ENCODE measurements at regions not wholly inside any gene's neighbourhood (a gene's known extent, or its start where the extent isn't known, plus 50 kb on each side); places are given as distances from the start of the nearest gene placed in this dataset.

DNA sequence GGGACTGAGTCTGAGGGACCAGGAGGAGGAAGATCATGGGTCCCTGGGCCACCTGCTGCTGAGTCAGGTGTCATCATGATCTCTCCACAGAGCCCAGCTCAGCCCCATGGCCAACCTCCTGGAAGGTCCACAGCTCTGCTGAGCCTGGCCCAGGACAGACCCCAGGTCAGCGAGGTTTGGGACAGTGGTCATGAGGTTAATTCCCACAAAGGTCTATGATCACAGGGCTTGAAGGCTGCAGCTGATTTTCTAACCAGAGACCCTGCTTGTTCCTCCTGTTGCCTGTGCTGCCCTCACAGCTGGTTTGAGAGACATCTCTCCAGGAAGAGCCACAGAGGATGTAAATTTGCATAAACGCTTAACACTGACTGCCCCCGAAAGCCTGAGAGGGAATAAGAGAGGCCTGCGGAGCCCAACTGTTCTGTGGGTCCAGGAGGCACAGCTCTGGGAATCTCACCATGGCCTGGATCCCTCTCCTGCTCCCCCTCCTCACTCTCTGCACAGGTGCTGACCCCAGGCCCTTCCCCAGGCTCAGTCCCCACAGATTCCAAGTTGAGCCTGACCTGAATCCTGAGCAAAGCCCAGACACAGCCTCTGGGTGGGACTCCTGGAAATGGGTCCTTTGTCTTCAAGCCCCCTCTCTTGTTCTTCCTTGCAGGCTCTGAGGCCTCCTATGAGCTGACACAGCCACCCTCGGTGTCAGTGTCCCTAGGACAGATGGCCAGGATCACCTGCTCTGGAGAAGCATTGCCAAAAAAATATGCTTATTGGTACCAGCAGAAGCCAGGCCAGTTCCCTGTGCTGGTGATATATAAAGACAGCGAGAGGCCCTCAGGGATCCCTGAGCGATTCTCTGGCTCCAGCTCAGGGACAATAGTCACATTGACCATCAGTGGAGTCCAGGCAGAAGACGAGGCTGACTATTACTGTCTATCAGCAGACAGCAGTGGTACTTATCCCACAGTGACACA is 102.8 kb downstream of the GGTLC2 start:
- no peaks in the 10 kb centered on the region for H3K4me1 ChIP-seq (ENCODE audit: control insufficient read depth, low read depth, low read length)
- H3K4me3 ChIP-seq (ENCODE audit: low read length), result no peak overlapping the region
- no peak overlapping the region for H3K27ac ChIP-seq (ENCODE audit: low read length)
- H3K9ac ChIP-seq (ENCODE audit: low read length), result no peak overlapping the region
- H3K27me3 ChIP-seq (ENCODE audit: control insufficient read depth, insufficient read depth, low read length), result peaks cover 39% of the 10 kb centered on the region
- H3K36me3 ChIP-seq (ENCODE audit: control insufficient read depth, low read depth, low read length), result no peaks in the 10 kb centered on the region
- no peaks in the 10 kb centered on the region for H3K9me3 ChIP-seq (ENCODE audit: control insufficient read depth, low read depth, low read length)

GRCh38 chr22:22748297-22748743 is 103.9 kb downstream of the GGTLC2 start:
- no peak overlapping the region for H3K4me3 ChIP-seq (ENCODE audit: low read length)
- H3K4me1 ChIP-seq (ENCODE audit: control insufficient read depth, low read depth, low read length), result no peaks in the 10 kb centered on the region
- H3K9ac ChIP-seq (ENCODE audit: low read length), result no peak overlapping the region
- H3K36me3 ChIP-seq (ENCODE audit: control insufficient read depth, low read depth, low read length), result no peaks in the 10 kb centered on the region
- H3K27me3 ChIP-seq (ENCODE audit: control insufficient read depth, insufficient read depth, low read length), result peaks cover 29% of the 10 kb centered on the region
- H3K9me3 ChIP-seq (ENCODE audit: control insufficient read depth, low read depth, low read length), result no peaks in the 10 kb centered on the region
- H3K27ac ChIP-seq (ENCODE audit: low read length), result no peak overlapping the region

- no peaks in the 10 kb centered on the region for H3K36me3 ChIP-seq (ENCODE audit: control insufficient read depth, low read depth, low read length)
- H3K9ac ChIP-seq (ENCODE audit: low read length), result no peak overlapping the region
- no peak overlapping the region for H3K4me3 ChIP-seq (ENCODE audit: low read length)
- H3K27me3 ChIP-seq (ENCODE audit: control insufficient read depth, insufficient read depth, low read length), result peaks cover 26% of the 10 kb centered on the region
- H3K4me1 ChIP-seq (ENCODE audit: control insufficient read depth, low read depth, low read length), result no peaks in the 10 kb centered on the region
- H3K27ac ChIP-seq (ENCODE audit: low read length), result no peak overlapping the region
- no peaks in the 10 kb centered on the region for H3K9me3 ChIP-seq (ENCODE audit: control insufficient read depth, low read depth, low read length)
These were observed 104.3 kb downstream of the GGTLC2 start for GRCh38 chr22:22748756-22749155.

- no peaks in the 10 kb centered on the region for H3K4me1 ChIP-seq (ENCODE audit: control insufficient read depth, low read depth, low read length)
These were observed 104.8 kb downstream of the GGTLC2 start for GRCh38 chr22:22749167-22749758.

GRCh38 chr22:22750335-22751042 is 106.1 kb downstream of the GGTLC2 start:
- Histone ChIP-seq H3K36me3 (ENCODE audit: control insufficient read depth, low read depth, low read length) (no peaks in the 10 kb centered on the region), H3K27me3 (ENCODE audit: control insufficient read depth, insufficient read depth, low read length) (peaks cover 25% of the 10 kb centered on the region), H3K9me3 (ENCODE audit: control insufficient read depth, low read depth, low read length) (no peaks in the 10 kb centered on the region), H3K4me3 (ENCODE audit: low read length) (no peak overlapping the region), H3K4me1 (ENCODE audit: control insufficient read depth, low read depth, low read length) (no peaks in the 10 kb centered on the region), H3K27ac (ENCODE audit: low read length) (no peak overlapping the region), H3K9ac (ENCODE audit: low read length) (no peak overlapping the region)

More at GRCh38 chr22:22749167-22749758, 104.8 kb downstream of the GGTLC2 start:
- Histone ChIP-seq H3K27ac (ENCODE audit: low read length) (no peak overlapping the region), H3K4me3 (ENCODE audit: low read length) (no peak overlapping the region), H3K9ac (ENCODE audit: low read length) (no peak overlapping the region), H3K36me3 (ENCODE audit: control insufficient read depth, low read depth, low read length) (no peaks in the 10 kb centered on the region), H3K9me3 (ENCODE audit: control insufficient read depth, low read depth, low read length) (no peaks in the 10 kb centered on the region), H3K27me3 (ENCODE audit: control insufficient read depth, insufficient read depth, low read length) (peaks cover 26% of the 10 kb centered on the region)

DNA sequence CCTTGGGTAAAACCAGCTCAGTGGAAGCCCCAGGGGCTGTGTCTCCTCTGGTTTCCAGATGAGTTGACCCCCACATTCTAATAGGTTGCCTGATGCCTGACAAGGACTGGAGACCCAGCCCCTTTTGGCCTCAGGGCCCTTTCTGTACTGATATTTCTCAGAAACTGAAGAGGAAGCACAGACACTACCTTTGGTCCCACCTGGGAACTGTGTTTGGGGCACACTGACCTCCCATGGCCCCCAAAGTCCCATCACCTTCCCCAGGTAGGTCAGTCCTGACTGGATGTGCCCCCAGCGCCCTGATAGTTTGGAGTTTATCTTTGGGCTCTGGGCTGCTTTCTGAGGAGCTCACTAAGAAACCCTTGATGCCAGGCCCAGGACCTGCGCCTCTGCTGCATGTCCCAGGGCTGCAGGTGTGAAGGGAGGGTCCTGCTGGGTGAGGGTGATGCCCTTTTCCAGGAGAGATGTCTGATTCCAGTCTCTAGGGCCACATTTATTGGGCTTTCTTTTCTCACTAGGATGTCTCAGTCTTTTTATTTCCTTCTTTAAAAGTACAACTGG is 106.7 kb downstream of the GGTLC2 start:
- Histone ChIP-seq H3K4me3 (ENCODE audit: low read length) (no peak overlapping the region), H3K27ac (ENCODE audit: low read length) (no peak overlapping the region), H3K4me1 (ENCODE audit: control insufficient read depth, low read depth, low read length) (no peaks in the 10 kb centered on the region), H3K27me3 (ENCODE audit: control insufficient read depth, insufficient read depth, low read length) (peaks cover 30% of the 10 kb centered on the region), H3K9ac (ENCODE audit: low read length) (no peak overlapping the region), H3K36me3 (ENCODE audit: control insufficient read depth, low read depth, low read length) (no peaks in the 10 kb centered on the region), H3K9me3 (ENCODE audit: control insufficient read depth, low read depth, low read length) (no peaks in the 10 kb centered on the region)

- Histone ChIP-seq H3K9me3 (ENCODE audit: control insufficient read depth, low read depth, low read length) (no peaks in the 10 kb centered on the region), H3K27me3 (ENCODE audit: control insufficient read depth, insufficient read depth, low read length) (peaks cover 36% of the 10 kb centered on the region), H3K9ac (ENCODE audit: low read length) (no peak overlapping the region), H3K27ac (ENCODE audit: low read length) (no peak overlapping the region), H3K4me3 (ENCODE audit: low read length) (no peak overlapping the region), H3K4me1 (ENCODE audit: control insufficient read depth, low read depth, low read length) (no peaks in the 10 kb centered on the region), H3K36me3 (ENCODE audit: control insufficient read depth, low read depth, low read length) (no peaks in the 10 kb centered on the region)
These were observed 107.8 kb downstream of the GGTLC2 start for GRCh38 chr22:22752199-22752555.

DNA sequence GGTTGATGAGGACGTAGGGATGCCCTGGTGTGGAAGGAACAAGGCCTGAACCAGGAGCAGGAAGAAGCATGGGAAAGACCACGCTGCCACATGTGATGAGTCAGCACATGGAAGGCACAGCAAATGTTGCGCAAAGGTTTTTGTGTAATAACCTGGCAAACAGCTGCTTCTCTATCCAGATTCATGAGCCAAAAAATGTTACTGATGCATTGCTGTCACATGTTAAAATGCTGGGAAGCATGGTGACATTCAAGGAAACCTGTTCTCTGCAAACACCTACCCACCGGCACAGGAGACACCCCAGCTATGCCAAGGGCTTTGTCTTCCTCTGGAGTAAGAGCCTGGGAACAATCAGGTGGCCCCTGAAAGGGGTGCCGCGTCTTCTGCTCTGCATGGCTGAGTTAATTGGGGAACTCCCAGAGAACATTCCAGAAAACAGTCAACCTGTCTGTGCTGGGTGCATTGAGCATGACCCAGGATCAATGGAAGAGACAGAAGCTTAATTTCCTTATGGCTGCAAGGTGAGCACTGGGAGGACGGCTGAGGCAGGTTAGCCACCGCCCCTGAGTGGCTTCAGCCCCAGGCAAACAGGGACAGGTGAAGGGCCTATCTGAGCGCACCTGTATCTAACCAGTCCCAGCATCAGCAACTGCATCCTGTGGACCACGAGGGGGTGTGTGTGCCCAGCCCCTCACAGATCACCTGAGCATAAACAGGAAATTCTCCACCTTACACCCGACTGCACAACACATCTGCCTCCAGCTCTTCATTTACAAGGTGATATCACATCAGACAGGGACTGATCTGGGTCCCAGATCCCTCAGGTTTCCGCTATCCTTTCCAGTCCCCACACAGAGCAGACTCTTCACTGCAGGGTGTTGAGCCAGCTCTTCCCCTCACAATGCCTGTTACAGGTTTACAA is 108.4 kb downstream of the GGTLC2 start:
- no peaks in the 10 kb centered on the region for H3K9me3 ChIP-seq (ENCODE audit: control insufficient read depth, low read depth, low read length)
- peaks cover 35% of the 10 kb centered on the region for H3K27me3 ChIP-seq (ENCODE audit: control insufficient read depth, insufficient read depth, low read length)
- no peak overlapping the region for H3K9ac ChIP-seq (ENCODE audit: low read length)
- no peak overlapping the region for H3K27ac ChIP-seq (ENCODE audit: low read length)
- H3K4me1 ChIP-seq (ENCODE audit: control insufficient read depth, low read depth, low read length), result no peaks in the 10 kb centered on the region
- H3K4me3 ChIP-seq (ENCODE audit: low read length), result no peak overlapping the region
- H3K36me3 ChIP-seq (ENCODE audit: control insufficient read depth, low read depth, low read length), result no peaks in the 10 kb centered on the region

- Histone ChIP-seq H3K4me3 (ENCODE audit: low read length) (no peak overlapping the region), H3K9ac (ENCODE audit: low read length) (no peak overlapping the region), H3K27ac (ENCODE audit: low read length) (no peak overlapping the region), H3K36me3 (ENCODE audit: control insufficient read depth, low read depth, low read length) (no peaks in the 10 kb centered on the region), H3K27me3 (ENCODE audit: control insufficient read depth, insufficient read depth, low read length) (peaks cover 32% of the 10 kb centered on the region), H3K4me1 (ENCODE audit: control insufficient read depth, low read depth, low read length) (no peaks in the 10 kb centered on the region), H3K9me3 (ENCODE audit: control insufficient read depth, low read depth, low read length) (no peaks in the 10 kb centered on the region)
These were observed 109.3 kb downstream of the GGTLC2 start for GRCh38 chr22:22753526-22754267.

DNA sequence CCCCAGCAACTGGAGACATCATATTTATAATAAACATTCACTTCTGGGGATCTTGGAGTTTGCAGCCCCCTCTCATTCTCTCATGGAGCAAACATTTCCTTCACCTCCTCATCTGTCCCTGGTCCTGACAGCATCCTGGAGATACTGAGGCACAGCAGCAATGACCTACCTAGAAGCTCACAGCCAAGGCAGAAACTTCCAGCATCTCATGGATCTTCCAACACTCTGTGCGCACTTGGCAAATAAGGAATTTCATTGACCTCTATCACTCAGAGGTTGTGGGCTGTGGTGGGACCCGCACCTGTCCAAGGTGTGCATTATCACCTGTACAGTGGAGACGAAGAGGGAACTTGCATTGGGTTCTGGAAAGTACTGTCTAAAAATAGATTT is 109.8 kb downstream of the GGTLC2 start:
- H3K27me3 ChIP-seq (ENCODE audit: control insufficient read depth, insufficient read depth, low read length), result peaks cover 32% of the 10 kb centered on the region
- H3K36me3 ChIP-seq (ENCODE audit: control insufficient read depth, low read depth, low read length), result no peaks in the 10 kb centered on the region
- no peak overlapping the region for H3K4me3 ChIP-seq (ENCODE audit: low read length)
- no peaks in the 10 kb centered on the region for H3K4me1 ChIP-seq (ENCODE audit: control insufficient read depth, low read depth, low read length)
- no peak overlapping the region for H3K27ac ChIP-seq (ENCODE audit: low read length)
- H3K9me3 ChIP-seq (ENCODE audit: control insufficient read depth, low read depth, low read length), result no peaks in the 10 kb centered on the region
- H3K9ac ChIP-seq (ENCODE audit: low read length), result no peak overlapping the region
